ENCODE measurements at regions not wholly inside any gene's neighbourhood (a gene's known extent, or its start where the extent isn't known, plus 50 kb on each side); places are given as distances from the start of the nearest gene placed in this dataset.

- ChIA-PET POLR2A (no interaction called here), CTCF (interaction anchor here (0.9 to 1.3 kb wide), 2 partner anchors 20 to 443 kb away, joined by 3 to 8 read pairs; partner anchors contain the start of gene DRD1)
- peaks cover 4% of the 10 kb centered on the region; the same call in 2 of the 3 replicates for H3K9me3 ChIP-seq
- no peak for ATAC-seq
- no peak for DNase-seq (ENCODE audit: low read depth in 1 of 2, low spot score in 1 of 2)
- TF ChIP-seq ZFP36 (IDR thresholded peaks at IDR 0.05; ENCODE audit: borderline replicate concordance, partially characterized antibody): peak; percentile 11
- TF ChIP-seq HOXB5 (CRISPR knock-in tag; IDR thresholded peaks at IDR 0.05): no peak
- no peak for FAIRE-seq
- no peaks in the 10 kb centered on the region for H3K4me1 ChIP-seq
- H3K4me2 ChIP-seq: no peak overlapping the region
- no peak overlapping the region for H3K4me3 ChIP-seq
- H3K27ac ChIP-seq: no peak overlapping the region
- WGBS (ENCODE audit: missing lambda C conversion rate): 20% methylated on average over 2 of the region's 2 CpGs
These were observed 276.9 kb downstream of the MSX2 start for GRCh38 chr5:175001311-175001710.

DNA sequence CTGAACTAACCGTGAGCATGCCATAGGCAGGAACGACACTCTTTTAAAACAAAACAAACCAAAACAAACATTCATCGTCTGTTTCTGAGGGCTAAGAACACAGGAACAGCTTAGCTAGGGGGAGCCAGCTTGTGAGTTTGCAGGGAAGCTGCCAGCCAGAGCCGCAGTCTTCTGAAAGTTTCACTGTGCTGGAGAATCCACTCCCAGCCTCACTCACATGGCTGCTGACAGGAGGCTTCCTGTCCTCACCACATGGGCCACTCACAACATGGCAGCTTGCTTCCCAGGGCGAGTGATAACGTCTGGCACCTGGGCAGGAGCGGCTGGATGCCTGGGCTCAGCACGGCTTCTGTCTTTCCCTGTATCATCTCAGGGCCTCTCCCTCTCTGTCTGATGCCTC, 275.2 kb downstream of the MSX2 start:
- no peak for TF ChIP-seq ZC3H11A (IDR thresholded peaks at IDR 0.05)
- 26% methylated on average over 8 of the region's 8 CpGs for WGBS (ENCODE audit: missing lambda C conversion rate)
- FAIRE-seq (no peak), DNase-seq (ENCODE audit: low read depth in 1 of 2, low spot score in 1 of 2) (no peak), ATAC-seq (no peak; a peak in 1 of 6 replicates)
- Histone ChIP-seq H3K4me2 (no peak overlapping the region), H3K4me3 (no peak overlapping the region), H3K9me3 (peaks cover 4% of the 10 kb centered on the region; the same call in 2 of the 3 replicates), H3K4me1 (no peaks in the 10 kb centered on the region), H3K27ac (no peak overlapping the region)
- CTCF ChIA-PET: no interaction called here
- POLR2A ChIA-PET: no interaction called here

GRCh38 chr5:174998131-174998730, 273.8 kb downstream of the MSX2 start:
- FAIRE-seq: no peak
- CTCF ChIA-PET: interaction anchor here (1.3 kb wide), 1 partner anchor 47 kb away, joined by 5 read pairs; no protein-coding TSS in a partner anchor
- POLR2A ChIA-PET: no interaction called here

DNA sequence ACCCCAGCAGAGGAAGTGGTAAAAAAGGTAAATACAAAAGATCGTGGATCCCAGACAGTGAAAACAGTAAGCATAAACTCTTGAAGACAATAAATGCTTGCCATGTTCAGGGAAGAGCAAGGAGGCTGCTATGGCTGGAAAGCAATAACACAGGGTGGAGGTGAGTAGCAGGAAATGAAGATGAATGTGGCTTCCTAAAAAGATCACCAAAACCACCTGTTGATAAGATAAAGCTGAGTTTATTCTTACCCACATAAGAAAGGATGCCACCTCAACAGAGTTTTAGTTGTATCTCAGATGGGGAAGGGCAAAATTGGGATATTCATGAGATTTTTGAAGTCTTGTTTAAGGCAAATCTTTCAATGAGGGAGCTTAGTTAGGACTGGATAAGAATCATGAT, 273.3 kb downstream of the MSX2 start:
- Histone ChIP-seq H3K27ac (no peak overlapping the region), H3K4me3 (no peak overlapping the region), H3K4me1 (no peaks in the 10 kb centered on the region), H3K9me3 (peaks cover 4% of the 10 kb centered on the region; the same call in 2 of the 3 replicates), H3K4me2 (no peak overlapping the region)
- ChIA-PET CTCF (interaction anchor here (1.3 kb wide), 1 partner anchor 46 kb away, joined by 5 read pairs; no protein-coding TSS in a partner anchor), POLR2A (no interaction called here)
- ATAC-seq (no peak), FAIRE-seq (no peak), DNase-seq (ENCODE audit: low read depth in 1 of 2, low spot score in 1 of 2) (no peak)
- no peak for TF ChIP-seq RARB (CRISPR knock-in tag; IDR thresholded peaks at IDR 0.05)
- TF ChIP-seq, protein P1, sequence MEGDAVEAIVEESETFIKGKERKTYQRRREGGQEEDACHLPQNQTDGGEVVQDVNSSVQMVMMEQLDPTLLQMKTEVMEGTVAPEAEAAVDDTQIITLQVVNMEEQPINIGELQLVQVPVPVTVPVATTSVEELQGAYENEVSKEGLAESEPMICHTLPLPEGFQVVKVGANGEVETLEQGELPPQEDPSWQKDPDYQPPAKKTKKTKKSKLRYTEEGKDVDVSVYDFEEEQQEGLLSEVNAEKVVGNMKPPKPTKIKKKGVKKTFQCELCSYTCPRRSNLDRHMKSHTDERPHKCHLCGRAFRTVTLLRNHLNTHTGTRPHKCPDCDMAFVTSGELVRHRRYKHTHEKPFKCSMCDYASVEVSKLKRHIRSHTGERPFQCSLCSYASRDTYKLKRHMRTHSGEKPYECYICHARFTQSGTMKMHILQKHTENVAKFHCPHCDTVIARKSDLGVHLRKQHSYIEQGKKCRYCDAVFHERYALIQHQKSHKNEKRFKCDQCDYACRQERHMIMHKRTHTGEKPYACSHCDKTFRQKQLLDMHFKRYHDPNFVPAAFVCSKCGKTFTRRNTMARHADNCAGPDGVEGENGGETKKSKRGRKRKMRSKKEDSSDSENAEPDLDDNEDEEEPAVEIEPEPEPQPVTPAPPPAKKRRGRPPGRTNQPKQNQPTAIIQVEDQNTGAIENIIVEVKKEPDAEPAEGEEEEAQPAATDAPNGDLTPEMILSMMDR (IDR thresholded peaks at IDR 0.05): no peak
- TF ChIP-seq NPAS2 (CRISPR knock-in tag; IDR thresholded peaks at IDR 0.05; ENCODE audit: borderline replicate concordance): no peak
- TF ChIP-seq, protein P2, sequence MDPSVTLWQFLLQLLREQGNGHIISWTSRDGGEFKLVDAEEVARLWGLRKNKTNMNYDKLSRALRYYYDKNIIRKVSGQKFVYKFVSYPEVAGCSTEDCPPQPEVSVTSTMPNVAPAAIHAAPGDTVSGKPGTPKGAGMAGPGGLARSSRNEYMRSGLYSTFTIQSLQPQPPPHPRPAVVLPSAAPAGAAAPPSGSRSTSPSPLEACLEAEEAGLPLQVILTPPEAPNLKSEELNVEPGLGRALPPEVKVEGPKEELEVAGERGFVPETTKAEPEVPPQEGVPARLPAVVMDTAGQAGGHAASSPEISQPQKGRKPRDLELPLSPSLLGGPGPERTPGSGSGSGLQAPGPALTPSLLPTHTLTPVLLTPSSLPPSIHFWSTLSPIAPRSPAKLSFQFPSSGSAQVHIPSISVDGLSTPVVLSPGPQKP (IDR thresholded peaks at IDR 0.05; ENCODE audit: low read depth, low read length): no peak
- TF ChIP-seq RNF2 (IDR thresholded peaks at IDR 0.05; ENCODE audit: borderline replicate concordance, low read depth): no peak
- 3% methylated on average over 1 of the region's 1 CpG for whole genome bisulfite sequencing (ENCODE audit: missing lambda C conversion rate)

More at GRCh38 chr5:174998131-174998730, 273.8 kb downstream of the MSX2 start:
- Histone ChIP-seq H3K4me2 (no peak overlapping the region), H3K9me3 (peaks cover 4% of the 10 kb centered on the region; the same call in 2 of the 3 replicates), H3K27ac (no peak overlapping the region), H3K4me1 (no peaks in the 10 kb centered on the region), H3K4me3 (no peak overlapping the region)
- WGBS (ENCODE audit: missing lambda C conversion rate): 19% methylated on average over 5 of the region's 5 CpGs
- no peak for TF ChIP-seq CBX8 (IDR thresholded peaks at IDR 0.05)
- TF ChIP-seq MAFK (IDR thresholded peaks at IDR 0.05; ENCODE audit: partially characterized antibody): peak; percentile 74
- ATAC-seq (no peak), DNase-seq (ENCODE audit: low read depth in 1 of 2, low spot score in 1 of 2) (no peak)

GRCh38 chr5:174996941-174997340, 272.6 kb downstream of the MSX2 start:
- Histone ChIP-seq H3K9me3 (peaks cover 4% of the 10 kb centered on the region; the same call in 2 of the 3 replicates), H3K27ac (no peak overlapping the region), H3K4me2 (no peak overlapping the region), H3K4me1 (no peaks in the 10 kb centered on the region), H3K4me3 (no peak overlapping the region)
- no peak for TF ChIP-seq ZC3H11A (IDR thresholded peaks at IDR 0.05)
- TF ChIP-seq ESRRA (IDR thresholded peaks at IDR 0.05; ENCODE audit: borderline replicate concordance, low read length): no peak
- no peak for TF ChIP-seq EHF (CRISPR knock-in tag; IDR thresholded peaks at IDR 0.05)
- no peak for TF ChIP-seq HEYL (CRISPR knock-in tag; IDR thresholded peaks at IDR 0.05)
- no peak for TF ChIP-seq PBX3 (IDR thresholded peaks at IDR 0.05)
- TF ChIP-seq HOXA7 (CRISPR knock-in tag; IDR thresholded peaks at IDR 0.05): no peak
- no peak for TF ChIP-seq POLR2AphosphoS2 (conservative IDR thresholded peaks at IDR 0.05; ENCODE audit: low read length)
- no peak for TF ChIP-seq KDM1A (IDR thresholded peaks at IDR 0.05; ENCODE audit: low read depth)
- TF ChIP-seq EHMT2 (IDR thresholded peaks at IDR 0.05; ENCODE audit: low read depth): no peak
- TF ChIP-seq ZNF302 (CRISPR knock-in tag; IDR thresholded peaks at IDR 0.05): no peak
- no peak for TF ChIP-seq NFE2L2 (conservative IDR thresholded peaks at IDR 0.05; ENCODE audit: low read length)
- TF ChIP-seq CBX8 (IDR thresholded peaks at IDR 0.05): no peak
- TF ChIP-seq EP300 (IDR thresholded peaks at IDR 0.05): no peak
- TF ChIP-seq PHF8 (IDR thresholded peaks at IDR 0.05; ENCODE audit: borderline replicate concordance, low read depth): no peak
- no peak for TF ChIP-seq JUNB (IDR thresholded peaks at IDR 0.05)
- DNase-seq (ENCODE audit: low read depth in 1 of 2, low spot score in 1 of 2): no peak
- 8% methylated on average over 4 of the region's 4 CpGs for WGBS (ENCODE audit: missing lambda C conversion rate)
- FAIRE-seq: no peak
- ChIA-PET CTCF (no interaction called here), POLR2A (no interaction called here)
- no peak for ATAC-seq

All from A549 (cell line).